Suprapubic skin (tissue), 4 donors: ENCODE measurements at regions not wholly inside any gene's neighbourhood (a gene's known extent, or its start where the extent isn't known, plus 50 kb on each side); places are given as distances from the start of the nearest gene placed in this dataset.

Experiments
- DNase-seq, 2 donors: peaks; one replicate each; pipeline ENCODE4 v3.0.0-alpha.2; 2019; ENCODE audit warnings: low spot score in 2 of 2
- H3K27ac ChIP-seq: fragments of 200-600 bp; sonication (generic); one replicate; pipeline ENCODE4 v1.5.1; 2019
- H3K27me3 ChIP-seq: fragments of 200-600 bp; sonication (generic); one replicate; pipeline ENCODE4 v1.5.1; 2019
- H3K36me3 ChIP-seq: fragments of 200-600 bp; sonication (generic); one replicate; pipeline ENCODE4 v1.5.1; 2019
- H3K4me1 ChIP-seq: fragments of 200-600 bp; sonication (generic); one replicate; pipeline ENCODE4 v1.5.1; 2019
- H3K4me3 ChIP-seq: fragments of 200-600 bp; sonication (generic); one replicate; pipeline ENCODE4 v1.5.1; 2019; ENCODE audit warnings: mild to moderate bottlenecking
- H3K9me3 ChIP-seq: fragments of 200-600 bp; sonication (generic); one replicate; pipeline ENCODE4 v1.5.1; 2019
- CTCF ChIP-seq, 2 donors: fragments of 200-600 bp in 1 of 2; fragments of 450-650 bp in 1 of 2; sonication (generic) in 1 of 2; IDR thresholded peaks; one replicate each; pipeline ENCODE4 v1.5.1; 2016 to 2019; ENCODE audit warnings: antibody characterized with exemption in 2 of 2, mild to moderate bottlenecking in 1 of 2, moderate library complexity in 1 of 2
- EP300 ChIP-seq: sonication (generic); formaldehyde crosslinking; IDR thresholded peaks from one replicate; pipeline ENCODE4 v1.6.1; 2017; ENCODE audit warnings: antibody characterized with exemption
- POLR2A ChIP-seq, 2 donors: fragments of 450-650 bp; IDR thresholded peaks; one replicate each; pipeline ENCODE4 v1.6.1; 2017; ENCODE audit warnings: antibody characterized with exemption in 2 of 2, mild to moderate bottlenecking in 2 of 2, moderate library complexity in 2 of 2
- POLR2AphosphoS5 ChIP-seq, 3 donors: sonication (generic); formaldehyde crosslinking; IDR thresholded peaks; one replicate each; pipeline ENCODE4 v1.6.1; 2017; ENCODE audit warnings: antibody characterized with exemption in 3 of 3
- WGBS: methylation state at CpG from one replicate; pipeline ENCODE4 v1.1.5; 2018; 5-methylcytosine and 5-hydroxymethylcytosine counted together

GRCh38 chr15:46764851-46765250 lies 952.5 kb upstream of the SEMA6D start:
- peaks cover 8% of the 10 kb centered on the region for H3K9me3 ChIP-seq
- 78% methylated on average over 7 of the region's 7 CpGs for WGBS
- DNase-seq: no peak
- no peak for TF ChIP-seq CTCF (IDR thresholded peaks at IDR 0.05)
- TF ChIP-seq POLR2A (IDR thresholded peaks at IDR 0.05): no peak
- no peak for TF ChIP-seq POLR2AphosphoS5 (IDR thresholded peaks at IDR 0.05)
- TF ChIP-seq EP300: no peak
- H3K36me3 ChIP-seq: no peaks in the 10 kb centered on the region
- no peak overlapping the region for H3K4me3 ChIP-seq
- H3K4me1 ChIP-seq: no peaks in the 10 kb centered on the region
- H3K27me3 ChIP-seq: no peaks in the 10 kb centered on the region
- no peak overlapping the region for H3K27ac ChIP-seq

- TF ChIP-seq CTCF (IDR thresholded peaks at IDR 0.05) (no peak), POLR2A (IDR thresholded peaks at IDR 0.05) (no peak), EP300 (no peak)
- Histone ChIP-seq H3K4me1 (no peaks in the 10 kb centered on the region), H3K4me3 (no peak overlapping the region), H3K36me3 (no peaks in the 10 kb centered on the region), H3K27me3 (no peaks in the 10 kb centered on the region), H3K27ac (no peak overlapping the region), H3K9me3 (peaks cover 8% of the 10 kb centered on the region)
- 43% methylated on average over 2 of the region's 2 CpGs for WGBS
- no peak for DNase-seq
Observed at GRCh38 chr15:46766021-46766420, 951.3 kb upstream of the SEMA6D start.

GRCh38 chr15:46768287-46768686 lies 949.0 kb upstream of the SEMA6D start:
- Histone ChIP-seq H3K27ac (no peak overlapping the region), H3K4me1 (no peaks in the 10 kb centered on the region), H3K27me3 (no peaks in the 10 kb centered on the region), H3K36me3 (no peaks in the 10 kb centered on the region), H3K4me3 (no peak overlapping the region), H3K9me3 (peaks cover 8% of the 10 kb centered on the region)
- WGBS: 81% methylated on average over 8 of the region's 8 CpGs
- TF ChIP-seq POLR2AphosphoS5 (IDR thresholded peaks at IDR 0.05) (no peak), EP300 (no peak), POLR2A (IDR thresholded peaks at IDR 0.05) (no peak), CTCF (IDR thresholded peaks at IDR 0.05) (no peak)
- DNase-seq: no peak

GRCh38 chr15:46773016-46773415 lies 944.3 kb upstream of the SEMA6D start:
- Histone ChIP-seq H3K27ac (no peak overlapping the region), H3K9me3 (peaks cover 8% of the 10 kb centered on the region)

GRCh38 chr15:46778876-46779275 lies 938.4 kb upstream of the SEMA6D start:
- no peak for TF ChIP-seq POLR2AphosphoS5 (IDR thresholded peaks at IDR 0.05)
- TF ChIP-seq CTCF (IDR thresholded peaks at IDR 0.05): no peak
- TF ChIP-seq EP300: no peak
- no peak for TF ChIP-seq POLR2A (IDR thresholded peaks at IDR 0.05)
- Histone ChIP-seq H3K4me1 (no peaks in the 10 kb centered on the region), H3K36me3 (no peaks in the 10 kb centered on the region), H3K9me3 (no peaks in the 10 kb centered on the region), H3K4me3 (no peak overlapping the region), H3K27ac (no peak overlapping the region), H3K27me3 (no peaks in the 10 kb centered on the region)
- WGBS: 76% methylated on average over 5 of the region's 5 CpGs
- no peak for DNase-seq

More at GRCh38 chr15:46773016-46773415, 944.3 kb upstream of the SEMA6D start:
- TF ChIP-seq POLR2AphosphoS5 (IDR thresholded peaks at IDR 0.05) (no peak), CTCF (IDR thresholded peaks at IDR 0.05) (no peak), EP300 (no peak), POLR2A (IDR thresholded peaks at IDR 0.05) (no peak)
- no peak for DNase-seq
- H3K4me3 ChIP-seq: no peak overlapping the region
- no peaks in the 10 kb centered on the region for H3K4me1 ChIP-seq
- H3K36me3 ChIP-seq: no peaks in the 10 kb centered on the region
- WGBS: 93% methylated on average over 9 of the region's 9 CpGs
- H3K27me3 ChIP-seq: no peaks in the 10 kb centered on the region
